ENCODE measurements at regions not wholly inside any gene's neighbourhood (a gene's known extent, or its start where the extent isn't known, plus 50 kb on each side); places are given as distances from the start of the nearest gene placed in this dataset.
A peak's percentile ranks its signal among the peaks of the same experiment; 100 is the strongest.

GRCh38 chr5:82635561-82636288 lies 357.6 kb upstream of the RPS23 start (continued):
- TF ChIP-seq ZNF569 (CRISPR knock-in tag; IDR thresholded peaks at IDR 0.05; ENCODE audit: borderline replicate concordance) (no peak), EP300 (IDR thresholded peaks at IDR 0.05; ENCODE audit: low read depth in 2 of 2, low read length in 2 of 2) (peak in 1 of 2 experiments; percentile 97; a peak in 2 of 4 replicates), EP300 (CRISPR knock-in tag; IDR thresholded peaks at IDR 0.05; ENCODE audit: borderline replicate concordance) (peak; percentile 94), NR2F1 (CRISPR knock-in tag; IDR thresholded peaks at IDR 0.05) (peak in 1 of 2 experiments; percentile 50; a peak in 2 of 4 replicates), MLX (CRISPR knock-in tag; IDR thresholded peaks at IDR 0.05) (peak; percentile 76), ZNF451 (CRISPR knock-in tag; IDR thresholded peaks at IDR 0.05) (no peak), SMAD1 (CRISPR knock-in tag; IDR thresholded peaks at IDR 0.05; ENCODE audit: borderline replicate concordance, low read depth) (no peak), TBX3 (IDR thresholded peaks at IDR 0.05; ENCODE audit: borderline replicate concordance) (peak; percentile 87; the same call in 1 of the 2 replicates), GFI1 (CRISPR knock-in tag; IDR thresholded peaks at IDR 0.05; ENCODE audit: borderline replicate concordance) (peak; percentile 84), ZNF280D (CRISPR knock-in tag; IDR thresholded peaks at IDR 0.05) (peak; percentile 93), GATA4 (IDR thresholded peaks at IDR 0.05; ENCODE audit: borderline replicate concordance, low read depth) (peak; percentile 79; the same call in 1 of the 2 replicates), ARID3A (IDR thresholded peaks at IDR 0.05; ENCODE audit: low read depth, low read length) (peak; percentile 86), IRF2 (CRISPR knock-in tag; IDR thresholded peaks at IDR 0.05) (peak; percentile 86), ZNF770 (CRISPR knock-in tag; IDR thresholded peaks at IDR 0.05) (no peak), TBL1XR1 (IDR thresholded peaks at IDR 0.05; ENCODE audit: borderline replicate concordance, low read length, partially characterized antibody) (peak; percentile 91), GATAD1 (CRISPR knock-in tag; IDR thresholded peaks at IDR 0.05) (0 out of 2 replicates have a peak, but pooled peaks have one; percentile 36), FOXK2 (IDR thresholded peaks at IDR 0.05) (peak; percentile 91), KLF11 (CRISPR knock-in tag; IDR thresholded peaks at IDR 0.05) (peak; percentile 86; the same call in 1 of the 2 replicates)

Measured in HepG2 (cell line).